ENCODE measurements at regions not wholly inside any gene's neighbourhood (a gene's known extent, or its start where the extent isn't known, plus 50 kb on each side); places are given as distances from the start of the nearest gene placed in this dataset.

- peak; percentile 40 for TF ChIP-seq CTCF (IDR thresholded peaks at IDR 0.05; ENCODE audit: low read depth, low read length)
- no peak for DNase-seq (ENCODE audit: extremely low read depth, low read depth)
Measured at GRCh38 chr2:150548527-150548926, 61.1 kb upstream of the RND3 start.

GRCh38 chr2:150545916-150546315 is 58.4 kb upstream of the RND3 start:
- DNase-seq (ENCODE audit: extremely low read depth, low read depth), result no peak
- no peak for TF ChIP-seq CTCF (IDR thresholded peaks at IDR 0.05; ENCODE audit: low read depth, low read length)

- no peak for DNase-seq (ENCODE audit: extremely low read depth, low read depth)
- TF ChIP-seq CTCF (IDR thresholded peaks at IDR 0.05; ENCODE audit: low read depth, low read length), result no peak
Measured at GRCh38 chr2:150544731-150545130, 57.3 kb upstream of the RND3 start.

- TF ChIP-seq CTCF (IDR thresholded peaks at IDR 0.05; ENCODE audit: low read depth, low read length), result no peak
- no peak for DNase-seq (ENCODE audit: extremely low read depth, low read depth)
Measured at GRCh38 chr2:150542692-150543091, 55.2 kb upstream of the RND3 start.

GRCh38 chr2:150542172-150542571 is 54.7 kb upstream of the RND3 start:
- TF ChIP-seq CTCF (IDR thresholded peaks at IDR 0.05; ENCODE audit: low read depth, low read length), result no peak
- DNase-seq (ENCODE audit: extremely low read depth, low read depth), result no peak

- TF ChIP-seq CTCF (IDR thresholded peaks at IDR 0.05; ENCODE audit: low read depth, low read length), result no peak
- DNase-seq (ENCODE audit: extremely low read depth, low read depth), result no peak
Measured at GRCh38 chr2:150538651-150539201, 51.3 kb upstream of the RND3 start.

Data from AG09319 (cell line).